GM21528 (cell line): ENCODE measurements at regions not wholly inside any gene's neighbourhood (a gene's known extent, or its start where the extent isn't known, plus 50 kb on each side); places are given as distances from the start of the nearest gene placed in this dataset.

Experiments used
- ATAC-seq: cut with Tn5 transposase; IDR thresholded peaks from one replicate; pipeline ENCODE4 v1.9.1; 2021; ENCODE audit warnings: mild to moderate bottlenecking, moderate library complexity; ENCODE audit not compliant: unreplicated experiment, low FRiP score

GRCh38 chr2:59570818-59571217, 982.6 kb downstream of the BCL11A start:
- no peak for ATAC-seq

GRCh38 chr2:59569124-59569523, 984.3 kb downstream of the BCL11A start:
- ATAC-seq, result no peak

- ATAC-seq, result no peak
Observed at GRCh38 chr2:59568461-59568860, 985.0 kb downstream of the BCL11A start.

GRCh38 chr2:59567151-59567550, 986.3 kb downstream of the BCL11A start:
- no peak for ATAC-seq

GRCh38 chr2:59566739-59567138, 986.7 kb downstream of the BCL11A start:
- ATAC-seq, result no peak

GRCh38 chr2:59561281-59561680, 992.2 kb downstream of the BCL11A start:
- no peak for ATAC-seq

GRCh38 chr2:59560769-59561168, 992.7 kb downstream of the BCL11A start:
- ATAC-seq, result no peak

- no peak for ATAC-seq
Observed at GRCh38 chr2:59540864-59541263, 1012.6 kb downstream of the BCL11A start.

GRCh38 chr2:59538398-59538911, 1015.0 kb downstream of the BCL11A start:
- no peak for ATAC-seq

- no peak for ATAC-seq
Observed at GRCh38 chr2:59532808-59533207, 1020.6 kb downstream of the BCL11A start.

GRCh38 chr2:59530258-59530657, 1023.2 kb downstream of the BCL11A start:
- no peak for ATAC-seq

- no peak for ATAC-seq
Observed at GRCh38 chr2:59529726-59530125, 1023.7 kb downstream of the BCL11A start.

GRCh38 chr2:59528525-59528924, 1024.9 kb downstream of the BCL11A start:
- no peak for ATAC-seq

- ATAC-seq, result no peak
Observed at GRCh38 chr2:59502981-59503380, 1050.5 kb downstream of the BCL11A start.

GRCh38 chr2:59490994-59491393, 1062.5 kb downstream of the BCL11A start:
- no peak for ATAC-seq

- no peak for ATAC-seq
Observed at GRCh38 chr2:59490192-59490591, 1063.3 kb downstream of the BCL11A start.

GRCh38 chr2:59484673-59485072, 1068.8 kb downstream of the BCL11A start:
- ATAC-seq, result no peak

GRCh38 chr2:59463426-59463825, 1090.0 kb downstream of the BCL11A start:
- no peak for ATAC-seq

- ATAC-seq, result no peak
Observed at GRCh38 chr2:59462422-59463197, 1090.8 kb downstream of the BCL11A start.

GRCh38 chr2:59461127-59461526, 1092.3 kb downstream of the BCL11A start:
- ATAC-seq, result no peak

- ATAC-seq, result no peak
Observed at GRCh38 chr2:59458800-59459199, 1094.7 kb downstream of the BCL11A start.

GRCh38 chr2:59456285-59456684, 1097.2 kb downstream of the BCL11A start:
- no peak for ATAC-seq
